NCI-H2196 (cell line): ENCODE measurements at regions not wholly inside any gene's neighbourhood (a gene's known extent, or its start where the extent isn't known, plus 50 kb on each side); places are given as distances from the start of the nearest gene placed in this dataset.
"Not testable (repeated sequence)": the region's sequence is repeated elsewhere in the genome, so short reads cannot be mapped to it uniquely, and the experiment has no call there.

ENCODE experiments used
- DNase-seq: peaks from one replicate; lab custom pipeline; 2025; ENCODE audit not compliant: unreplicated experiment; lab: John Stamatoyannopoulos, UW

GRCh38 chr1:95509989-95510388 is 276.0 kb downstream of the RWDD3 start:
- no peak for DNase-seq

- no peak for DNase-seq
Observed at GRCh38 chr1:95512925-95513324, 278.9 kb downstream of the RWDD3 start.

DNA sequence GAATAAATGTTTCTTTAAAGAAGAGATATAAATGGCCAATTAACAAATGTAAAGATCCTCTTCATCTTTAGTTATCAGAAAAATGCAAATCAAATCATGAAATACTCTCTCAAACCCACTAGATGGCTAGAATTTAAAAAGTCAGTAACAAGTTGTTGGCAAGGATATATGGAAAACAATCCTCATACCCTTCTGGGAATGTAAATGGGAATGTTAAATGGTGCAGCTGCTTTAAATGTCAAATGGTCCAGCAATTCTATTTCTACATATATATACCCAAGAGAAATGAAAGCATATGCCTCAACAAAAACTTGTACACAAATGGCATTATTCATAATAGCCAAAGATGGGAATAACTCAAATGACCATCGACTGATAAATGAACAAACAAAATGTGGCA is 283.5 kb downstream of the RWDD3 start:
- DNase-seq, result no peak

GRCh38 chr1:95518310-95518709 is 284.3 kb downstream of the RWDD3 start:
- no peak for DNase-seq

GRCh38 chr1:95520390-95520789 is 286.4 kb downstream of the RWDD3 start:
- no peak for DNase-seq

GRCh38 chr1:95532335-95532734 is 298.3 kb downstream of the RWDD3 start:
- DNase-seq, result no peak

GRCh38 chr1:95534985-95535384 is 301.0 kb downstream of the RWDD3 start:
- DNase-seq, result no peak

- DNase-seq, result no peak
Observed at GRCh38 chr1:95535614-95536013, 301.6 kb downstream of the RWDD3 start.

- no peak for DNase-seq
Observed at GRCh38 chr1:95536501-95536900, 302.5 kb downstream of the RWDD3 start.

GRCh38 chr1:95537176-95537575 is 303.2 kb downstream of the RWDD3 start:
- DNase-seq, result no peak

- not testable (repeated sequence) for DNase-seq
Observed at GRCh38 chr1:95538242-95538641, 304.2 kb downstream of the RWDD3 start.

GRCh38 chr1:95542936-95543335 is 308.9 kb downstream of the RWDD3 start:
- DNase-seq, result no peak

DNA sequence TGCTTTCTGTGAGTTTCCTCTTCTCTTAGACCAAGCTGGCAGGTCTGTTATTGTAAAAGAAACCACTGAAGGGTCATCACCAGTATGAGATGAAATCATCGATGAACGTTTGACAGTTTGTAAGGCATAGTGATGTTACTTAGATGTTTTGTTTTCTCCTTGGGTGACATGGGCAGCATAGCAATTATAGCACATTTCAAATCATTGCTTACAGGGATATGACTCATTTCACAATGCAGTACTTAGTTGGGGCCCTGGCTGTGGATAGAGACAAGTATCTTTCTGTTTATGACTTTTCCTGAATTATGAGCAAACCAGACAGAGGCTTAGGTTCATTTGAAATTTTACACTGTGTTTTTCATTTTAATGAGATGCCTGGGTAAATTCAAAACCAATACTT is 313.0 kb downstream of the RWDD3 start:
- no peak for DNase-seq

DNA sequence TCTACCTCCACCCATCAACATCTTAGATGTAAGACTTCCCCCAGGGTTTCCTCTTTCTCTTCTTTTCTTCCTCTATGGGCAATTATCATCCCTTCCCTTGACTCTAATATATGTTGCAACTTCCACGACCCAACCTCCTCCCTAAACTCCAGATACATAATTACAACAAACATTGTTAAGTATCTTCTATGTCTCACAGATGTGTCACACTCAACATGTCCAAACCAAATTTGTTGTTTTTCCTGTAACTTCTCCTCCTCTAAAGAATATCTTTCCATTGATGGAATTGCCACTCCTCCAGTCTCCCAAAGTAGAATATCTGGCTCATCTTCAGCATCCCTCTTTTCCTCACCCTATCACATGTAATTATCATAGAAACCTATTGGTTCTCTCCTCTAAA is 314.2 kb downstream of the RWDD3 start:
- no peak for DNase-seq

GRCh38 chr1:95551201-95551600 is 317.2 kb downstream of the RWDD3 start:
- no peak for DNase-seq

- DNase-seq, result no peak
Observed at GRCh38 chr1:95553595-95553994, 319.6 kb downstream of the RWDD3 start.

- DNase-seq, result no peak
Observed at GRCh38 chr1:95554408-95554807, 320.4 kb downstream of the RWDD3 start.

GRCh38 chr1:95558791-95559190 is 324.8 kb downstream of the RWDD3 start:
- no peak for DNase-seq

DNA sequence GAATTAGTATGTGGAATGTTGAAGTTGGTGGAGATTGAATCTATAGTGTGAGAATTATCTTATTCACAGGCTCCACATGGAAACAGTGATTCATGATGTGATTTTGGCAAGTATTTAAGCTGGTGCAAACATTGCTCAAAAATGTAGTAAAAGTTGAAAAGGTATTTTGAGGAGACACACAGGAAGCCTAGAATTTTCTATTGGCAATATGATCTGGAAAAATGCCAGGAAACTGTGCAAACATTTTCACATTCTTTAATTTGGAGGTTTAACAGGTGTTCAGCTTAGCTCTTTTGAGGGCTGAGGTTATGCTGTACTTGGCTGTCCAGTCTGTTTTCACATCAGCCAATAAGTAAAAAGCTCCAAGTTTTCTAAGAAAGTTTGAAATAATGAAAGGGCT is 327.3 kb downstream of the RWDD3 start:
- no peak for DNase-seq

GRCh38 chr1:95562230-95562629 is 328.2 kb downstream of the RWDD3 start:
- no peak for DNase-seq

DNA sequence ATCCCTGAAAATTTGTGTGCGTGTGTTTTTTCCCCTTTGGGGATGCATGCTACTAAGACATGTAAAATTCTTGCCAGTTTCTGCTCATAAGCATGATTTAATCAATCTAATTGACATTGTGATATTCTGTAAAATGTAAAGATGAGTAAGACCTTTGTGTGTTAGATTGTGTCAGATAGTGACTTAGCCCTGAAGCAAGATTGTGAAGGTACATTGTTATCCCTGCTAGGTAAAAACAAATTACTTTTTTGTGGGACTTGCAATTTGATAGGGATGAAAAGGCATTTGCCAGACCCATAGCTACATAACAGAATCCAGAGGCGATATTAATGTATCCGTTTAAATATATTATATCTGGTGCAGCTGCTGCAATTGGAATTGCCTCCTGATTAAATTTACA is 338.0 kb downstream of the RWDD3 start:
- DNase-seq, result no peak

GRCh38 chr1:95572962-95573361 is 339.0 kb downstream of the RWDD3 start:
- no peak for DNase-seq

GRCh38 chr1:95575291-95575690 is 341.3 kb downstream of the RWDD3 start:
- no peak for DNase-seq

- no peak for DNase-seq
Observed at GRCh38 chr1:95578462-95578861, 344.5 kb downstream of the RWDD3 start.
